ENCODE measurements at regions not wholly inside any gene's neighbourhood (a gene's known extent, or its start where the extent isn't known, plus 50 kb on each side); places are given as distances from the start of the nearest gene placed in this dataset.

DNA sequence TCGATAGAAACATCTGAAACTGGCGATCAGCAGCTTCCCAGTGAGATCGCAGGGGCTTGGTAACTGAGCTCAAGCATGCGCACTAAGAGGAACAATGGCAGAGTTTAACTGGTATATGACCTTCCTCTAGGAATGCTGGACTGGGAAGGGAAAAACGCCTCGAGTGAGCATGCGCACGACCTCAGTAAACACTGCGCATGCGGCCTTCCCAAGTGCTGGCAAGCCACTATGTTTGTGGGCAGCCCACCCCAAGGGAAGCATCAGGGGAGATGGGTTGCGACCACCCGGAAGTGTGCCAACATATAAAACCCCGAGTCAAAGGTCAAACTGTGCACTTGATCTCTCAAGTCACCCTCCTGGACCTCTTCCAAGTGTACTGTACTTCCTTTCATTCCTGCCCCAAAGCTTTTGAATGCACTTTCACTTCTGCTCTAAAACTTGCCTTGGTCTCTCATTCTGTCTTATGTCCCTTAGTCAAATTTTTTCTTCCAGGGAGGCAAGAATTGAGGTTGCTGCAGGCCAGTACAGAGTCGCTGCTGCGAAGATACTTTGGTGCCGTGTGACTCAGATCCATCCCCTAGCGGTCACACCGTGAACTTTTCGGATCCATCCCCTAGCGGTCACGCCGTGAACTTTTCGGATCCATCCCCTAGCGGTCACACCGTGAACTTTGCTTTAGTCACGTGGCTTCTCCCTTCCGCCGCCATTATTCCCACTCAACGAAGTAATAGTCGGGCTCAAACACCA, 243.3 kb downstream of the FAM43A start:
- no peak for DNase-seq (ENCODE audit: low read depth)
- in situ Hi-C loops (cut with HindIII; ENCODE audit: low pct_unique_long_range_greater_than_20kb, low sequenced_read_pairs): no loop called here

- DNase-seq (ENCODE audit: low read depth): no peak
- in situ Hi-C loops (cut with HindIII; ENCODE audit: low pct_unique_long_range_greater_than_20kb, low sequenced_read_pairs): no loop called here
These were observed 243.9 kb downstream of the FAM43A start for GRCh38 chr3:194929578-194929960.

DNA sequence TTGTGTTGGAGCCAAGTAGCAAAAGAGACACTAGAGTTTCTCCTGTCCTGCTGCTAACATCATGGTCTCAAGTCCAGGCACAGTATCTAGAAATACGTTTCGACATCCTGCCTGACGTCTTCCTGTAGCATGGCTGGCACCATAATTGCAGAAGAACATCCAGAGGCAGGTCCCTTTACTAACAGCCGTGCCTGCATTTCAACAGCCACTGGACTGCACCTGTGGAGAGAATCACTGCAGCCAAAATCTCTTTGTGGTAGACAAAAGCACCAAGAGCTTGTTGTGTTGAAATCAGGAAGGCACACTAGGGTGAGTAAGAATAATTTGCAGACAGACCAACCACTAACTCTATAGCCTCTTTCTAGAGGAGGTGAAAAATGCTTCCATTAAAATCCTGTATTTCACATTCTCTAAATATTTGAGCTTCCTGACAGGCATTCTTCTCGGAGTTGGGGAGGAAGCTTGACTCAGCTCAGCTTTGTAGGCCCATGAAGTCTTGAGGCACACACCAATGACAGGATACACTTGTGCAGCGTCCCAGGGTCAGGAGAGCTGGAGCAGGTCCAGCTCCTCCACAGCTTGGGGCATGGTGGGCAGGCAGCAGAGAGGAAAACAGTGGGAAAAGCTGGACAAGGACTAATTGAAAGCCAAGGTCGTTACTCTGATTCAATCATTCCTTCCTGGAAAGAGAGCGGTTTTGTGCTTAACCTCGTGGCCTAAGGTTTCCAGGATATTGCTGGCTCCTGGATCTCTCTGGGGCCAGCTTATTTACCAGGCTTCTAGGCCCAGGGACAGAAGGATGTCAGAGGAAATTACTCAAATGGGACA, 244.9 kb downstream of the FAM43A start:
- in situ Hi-C loops (cut with HindIII; ENCODE audit: low pct_unique_long_range_greater_than_20kb, low sequenced_read_pairs): no loop called here
- no peak for DNase-seq (ENCODE audit: low read depth)

DNA sequence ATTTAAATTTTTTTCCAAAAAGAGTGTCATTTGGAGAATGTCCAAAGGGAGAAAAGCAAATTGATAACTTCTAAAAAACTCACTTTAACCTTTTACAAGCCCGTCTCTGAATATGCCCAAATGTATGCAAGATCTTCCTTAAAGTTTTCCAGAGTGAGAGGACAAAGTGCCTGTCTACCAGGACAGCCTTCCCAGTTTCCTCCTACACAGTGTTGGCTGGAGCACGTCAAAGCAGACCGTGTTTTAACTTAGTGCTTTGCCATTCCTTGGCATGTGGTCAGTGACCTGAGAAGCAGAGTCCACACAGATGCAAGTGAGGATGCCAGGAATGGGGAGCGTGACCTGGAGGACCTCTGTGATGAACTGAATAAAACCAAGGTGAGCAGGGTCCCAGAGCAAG, 245.7 kb downstream of the FAM43A start:
- in situ Hi-C loops (cut with HindIII; ENCODE audit: low pct_unique_long_range_greater_than_20kb, low sequenced_read_pairs): no loop called here
- DNase-seq (ENCODE audit: low read depth): no peak

GRCh38 chr3:194931865-194932264, 246.2 kb downstream of the FAM43A start:
- in situ Hi-C loops (cut with HindIII; ENCODE audit: low pct_unique_long_range_greater_than_20kb, low sequenced_read_pairs): no loop called here
- DNase-seq (ENCODE audit: low read depth): no peak

- DNase-seq (ENCODE audit: low read depth): no peak
- in situ Hi-C loops (cut with HindIII; ENCODE audit: low pct_unique_long_range_greater_than_20kb, low sequenced_read_pairs): no loop called here
These were observed 247.8 kb downstream of the FAM43A start for GRCh38 chr3:194933465-194933864.

DNA sequence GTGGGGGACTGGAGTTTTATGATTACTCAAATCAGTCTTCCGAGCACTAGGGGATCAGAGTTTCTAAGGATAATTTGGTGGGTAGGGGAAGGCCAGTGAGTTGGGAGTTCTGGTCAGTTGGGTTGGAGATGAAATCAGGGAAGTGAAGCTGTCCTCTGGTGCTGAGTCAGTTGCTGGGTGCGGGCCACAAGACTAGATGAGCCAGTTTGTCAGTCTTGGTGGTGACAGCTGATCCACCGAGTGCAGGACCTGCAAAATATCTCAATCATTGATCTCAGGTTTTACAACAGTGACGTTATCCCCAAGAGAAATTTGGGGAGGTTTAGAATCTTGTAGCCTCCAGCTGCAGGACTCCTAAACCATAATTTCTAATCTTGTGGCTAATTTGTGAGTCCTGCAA, 249.4 kb downstream of the FAM43A start:
- no peak for DNase-seq (ENCODE audit: low read depth)
- in situ Hi-C loops (cut with HindIII; ENCODE audit: low pct_unique_long_range_greater_than_20kb, low sequenced_read_pairs): no loop called here

GRCh38 chr3:194935632-194936470, 250.2 kb downstream of the FAM43A start:
- in situ Hi-C loops (cut with HindIII; ENCODE audit: low pct_unique_long_range_greater_than_20kb, low sequenced_read_pairs): no loop called here
- no peak for DNase-seq (ENCODE audit: low read depth)

DNA sequence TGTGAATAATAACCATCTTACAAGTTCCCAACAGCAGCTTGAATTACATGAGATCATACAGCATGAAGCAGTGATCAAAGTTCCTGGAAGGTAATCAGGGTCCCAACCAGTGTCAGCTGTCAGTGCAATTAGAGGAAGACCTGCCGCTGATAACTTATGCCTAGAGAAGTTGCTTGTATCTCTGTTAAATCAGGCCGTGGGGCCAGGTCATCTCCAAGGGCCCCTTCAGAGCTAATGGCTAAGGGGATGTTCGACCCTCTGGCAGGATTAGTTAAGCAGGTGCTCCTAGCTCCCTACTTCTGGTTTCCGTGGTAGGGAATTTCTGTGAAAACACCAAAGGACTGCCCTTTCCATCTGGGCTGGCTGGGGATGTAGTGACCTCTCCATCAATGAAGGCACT, 251.0 kb downstream of the FAM43A start:
- in situ Hi-C loops (cut with HindIII; ENCODE audit: low pct_unique_long_range_greater_than_20kb, low sequenced_read_pairs): no loop called here

GRCh38 chr3:194937144-194937543, 251.5 kb downstream of the FAM43A start:
- DNase-seq (ENCODE audit: low read depth): no peak
- in situ Hi-C loops (cut with HindIII; ENCODE audit: low pct_unique_long_range_greater_than_20kb, low sequenced_read_pairs): no loop called here

More for the DNA sequence above, 251.0 kb downstream of the FAM43A start:
- no peak for DNase-seq (ENCODE audit: low read depth)

GRCh38 chr3:194937882-194938321, 252.2 kb downstream of the FAM43A start:
- in situ Hi-C loops (cut with HindIII; ENCODE audit: low pct_unique_long_range_greater_than_20kb, low sequenced_read_pairs): no loop called here
- DNase-seq (ENCODE audit: low read depth): no peak

DNA sequence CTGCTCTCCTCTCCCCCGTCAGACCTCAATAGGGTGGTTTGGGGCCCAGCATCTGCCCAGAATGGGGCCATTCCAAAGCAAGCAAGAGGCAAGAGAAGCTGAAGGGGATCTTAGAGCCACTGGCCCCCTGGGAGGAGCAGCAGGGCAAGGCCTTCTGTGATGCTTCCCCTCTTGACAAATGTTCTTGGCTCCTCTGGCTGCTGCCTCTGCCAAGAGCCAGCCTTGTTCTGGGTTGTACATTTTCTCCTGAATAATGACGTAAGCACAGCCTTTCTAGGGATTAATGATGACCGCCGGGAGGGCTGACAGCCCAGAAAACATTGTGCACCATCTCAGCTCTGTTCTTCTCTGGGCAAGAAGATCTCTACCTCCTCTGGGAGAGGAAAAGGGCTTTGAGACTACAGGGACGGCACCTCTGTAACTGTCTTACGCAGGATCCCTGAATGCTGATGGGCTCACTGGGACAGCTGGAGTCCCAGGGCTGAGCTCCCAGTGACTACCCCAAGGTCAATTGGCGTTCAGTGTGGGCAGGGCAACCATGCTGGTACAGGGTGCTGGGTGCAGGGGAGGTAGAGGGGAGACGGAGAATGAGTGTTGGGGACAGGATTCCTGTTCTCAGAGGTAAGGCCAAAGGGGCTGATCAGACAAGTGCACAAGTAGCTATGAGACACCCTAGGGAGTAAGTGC, 253.3 kb downstream of the FAM43A start:
- in situ Hi-C loops (cut with HindIII; ENCODE audit: low pct_unique_long_range_greater_than_20kb, low sequenced_read_pairs): no loop called here

DNA sequence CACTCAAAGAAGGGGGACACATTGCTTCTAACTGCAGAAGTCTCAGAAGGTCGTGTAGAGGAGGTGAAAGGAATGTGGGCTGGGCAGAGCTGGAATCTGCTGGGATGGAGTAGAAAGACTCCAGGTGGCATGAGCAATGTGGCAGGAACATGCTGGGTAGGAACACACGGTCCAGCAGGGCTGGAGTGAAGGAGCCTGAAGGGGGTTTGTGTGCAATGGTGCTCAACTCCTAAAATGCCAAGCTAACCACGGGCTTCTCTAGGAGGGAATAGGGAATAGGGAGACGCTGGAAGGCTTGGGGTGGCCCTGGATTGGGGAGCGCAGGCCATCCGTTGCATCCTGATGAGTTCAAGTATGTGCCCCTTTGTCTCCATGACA, 253.8 kb downstream of the FAM43A start:
- in situ Hi-C loops (cut with HindIII; ENCODE audit: low pct_unique_long_range_greater_than_20kb, low sequenced_read_pairs): no loop called here
- no peak for DNase-seq (ENCODE audit: low read depth)

More for the DNA sequence above, 253.3 kb downstream of the FAM43A start:
- no peak for DNase-seq (ENCODE audit: low read depth)

- DNase-seq (ENCODE audit: low read depth): no peak
- in situ Hi-C loops (cut with HindIII; ENCODE audit: low pct_unique_long_range_greater_than_20kb, low sequenced_read_pairs): no loop called here
These were observed 254.5 kb downstream of the FAM43A start for GRCh38 chr3:194939949-194940770.

GRCh38 chr3:194941360-194941955, 255.8 kb downstream of the FAM43A start:
- in situ Hi-C loops (cut with HindIII; ENCODE audit: low pct_unique_long_range_greater_than_20kb, low sequenced_read_pairs): no loop called here
- DNase-seq (ENCODE audit: low read depth): no peak

DNA sequence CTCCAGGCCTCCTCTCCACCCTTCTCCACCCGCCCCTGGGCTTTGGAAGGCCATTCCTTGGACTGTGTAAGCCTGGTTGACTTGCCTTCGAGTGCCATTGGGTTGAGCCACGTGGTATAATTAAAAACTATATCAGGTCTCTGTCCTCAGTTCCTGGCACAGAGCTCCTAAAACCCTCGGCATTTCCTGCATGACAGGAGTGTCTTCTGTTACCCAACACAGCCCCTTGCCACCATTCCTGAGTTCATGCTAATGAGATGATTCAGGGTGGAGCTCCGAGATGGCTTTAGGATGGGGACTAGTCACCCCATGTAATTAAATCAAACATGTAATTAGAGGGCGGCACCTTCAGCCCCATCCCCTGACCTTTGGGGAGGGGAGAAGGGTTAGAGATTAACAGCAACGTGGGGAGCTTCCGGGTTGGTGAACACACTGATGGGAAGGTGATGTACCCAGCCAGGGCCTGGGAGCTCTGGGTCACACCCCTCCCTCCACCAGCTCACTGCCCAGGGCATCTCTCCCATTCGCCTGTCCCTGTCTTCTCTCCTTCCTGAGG, 256.4 kb downstream of the FAM43A start:
- DNase-seq (ENCODE audit: low read depth): no peak
- in situ Hi-C loops (cut with HindIII; ENCODE audit: low pct_unique_long_range_greater_than_20kb, low sequenced_read_pairs): no loop called here

DNA sequence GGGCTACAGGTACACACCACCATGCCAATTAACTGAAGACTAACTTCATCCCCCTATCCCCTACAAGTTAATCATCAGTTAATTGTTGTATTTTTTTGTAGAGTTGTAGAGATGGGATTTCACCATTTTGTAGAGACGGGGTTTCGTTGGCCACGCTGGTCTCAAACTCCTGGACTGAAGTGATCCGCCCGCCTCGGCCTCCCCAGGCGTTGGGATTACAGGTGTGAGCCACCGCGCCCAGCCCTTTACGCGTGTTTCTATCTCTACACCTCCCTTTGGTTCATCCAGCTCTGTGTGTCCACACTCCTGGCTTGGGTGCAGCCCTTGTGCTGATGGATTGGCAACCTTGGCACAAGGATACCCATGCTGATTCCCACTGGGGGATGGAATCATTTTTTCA, 258.8 kb downstream of the FAM43A start:
- DNase-seq (ENCODE audit: low read depth): no peak
- in situ Hi-C loops (cut with HindIII; ENCODE audit: low pct_unique_long_range_greater_than_20kb, low sequenced_read_pairs): no loop called here
